Stimulated activated CD4-positive, alpha-beta T cell treated with anti-CD3 and anti-CD28 coated beads, TNF-alpha, amount 100 ng/mL, for 48 hours (primary cell): ENCODE measurements at regions not wholly inside any gene's neighbourhood (a gene's known extent, or its start where the extent isn't known, plus 50 kb on each side); places are given as distances from the start of the nearest gene placed in this dataset.

Experiments
- DNase-seq, 3 donors: peaks; one replicate each; pipeline ENCODE4 v3.0.0-alpha.2; 2020; ENCODE audit warnings: low read depth in 3 of 3

GRCh38 chr5:114153392-114153791 is 208.5 kb upstream of the KCNN2 start:
- no peak for DNase-seq

GRCh38 chr5:114153833-114154232 is 208.0 kb upstream of the KCNN2 start:
- no peak for DNase-seq

GRCh38 chr5:114166081-114166480 is 195.8 kb upstream of the KCNN2 start:
- no peak for DNase-seq

- no peak for DNase-seq
Observed at GRCh38 chr5:114174131-114174530, 187.7 kb upstream of the KCNN2 start.

GRCh38 chr5:114174837-114175236 is 187.0 kb upstream of the KCNN2 start:
- no peak for DNase-seq

GRCh38 chr5:114176356-114176755 is 185.5 kb upstream of the KCNN2 start:
- no peak for DNase-seq

GRCh38 chr5:114179134-114179533 is 182.7 kb upstream of the KCNN2 start:
- DNase-seq = no peak

- no peak for DNase-seq
Observed at GRCh38 chr5:114184006-114184405, 177.9 kb upstream of the KCNN2 start.

- no peak for DNase-seq
Observed at GRCh38 chr5:114185274-114185673, 176.6 kb upstream of the KCNN2 start.

GRCh38 chr5:114191441-114191840 is 170.4 kb upstream of the KCNN2 start:
- no peak for DNase-seq

- no peak for DNase-seq
Observed at GRCh38 chr5:114192108-114192507, 169.8 kb upstream of the KCNN2 start.

GRCh38 chr5:114201332-114201731 is 160.5 kb upstream of the KCNN2 start:
- DNase-seq = no peak

- DNase-seq = no peak
Observed at GRCh38 chr5:114204923-114205322, 156.9 kb upstream of the KCNN2 start.

GRCh38 chr5:114206640-114207039 is 155.2 kb upstream of the KCNN2 start:
- no peak for DNase-seq

- no peak for DNase-seq
Observed at GRCh38 chr5:114207615-114208014, 154.3 kb upstream of the KCNN2 start.

- no peak for DNase-seq
Observed at GRCh38 chr5:114208120-114208519, 153.8 kb upstream of the KCNN2 start.

GRCh38 chr5:114208588-114208987 is 153.3 kb upstream of the KCNN2 start:
- DNase-seq = no peak

GRCh38 chr5:114210662-114211061 is 151.2 kb upstream of the KCNN2 start:
- DNase-seq = no peak

GRCh38 chr5:114221807-114222206 is 140.1 kb upstream of the KCNN2 start:
- no peak for DNase-seq

GRCh38 chr5:114223866-114224265 is 138.0 kb upstream of the KCNN2 start:
- DNase-seq = no peak

GRCh38 chr5:114237766-114238165 is 124.1 kb upstream of the KCNN2 start:
- no peak for DNase-seq

- no peak for DNase-seq
Observed at GRCh38 chr5:114238771-114239313, 123.0 kb upstream of the KCNN2 start.

- no peak for DNase-seq
Observed at GRCh38 chr5:114243281-114243971, 118.4 kb upstream of the KCNN2 start.

- DNase-seq = no peak
Observed at GRCh38 chr5:114243972-114244317, 117.9 kb upstream of the KCNN2 start.
